Endothelial cell of umbilical vein (primary cell): ENCODE measurements at regions not wholly inside any gene's neighbourhood (a gene's known extent, or its start where the extent isn't known, plus 50 kb on each side); places are given as distances from the start of the nearest gene placed in this dataset.

ENCODE experiments used
- EZH2 ChIP-seq: IDR thresholded peaks from 2 replicates; pipeline ENCODE4 v1.6.1; 2012; ENCODE audit warnings: borderline replicate concordance, low read depth, mild to moderate bottlenecking, moderate library complexity, low read length, inconsistent platforms; ENCODE audit not compliant: severe bottlenecking
- FOS ChIP-seq: IDR thresholded peaks from 2 replicates; pipeline ENCODE4 v1.6.1; 2011; ENCODE audit warnings: mild to moderate bottlenecking, low read length, moderate library complexity, borderline replicate concordance; ENCODE audit not compliant: insufficient read depth
- GATA2 ChIP-seq: IDR thresholded peaks from 2 replicates; pipeline ENCODE4 v1.7.0; 2011; ENCODE audit warnings: low read depth, mild to moderate bottlenecking, moderate library complexity, mixed read lengths, low read length; ENCODE audit not compliant: insufficient read length, insufficient read depth
- JUN ChIP-seq: IDR thresholded peaks from 2 replicates; pipeline ENCODE4 v1.6.1; 2011; ENCODE audit warnings: borderline replicate concordance, low read depth; ENCODE audit not compliant: insufficient read length, insufficient read depth
- MYC ChIP-seq: IDR thresholded peaks from one replicate; pipeline ENCODE4 v1.6.1; 2011; ENCODE audit warnings: mild to moderate bottlenecking, low read depth, low read length
- POLR2A ChIP-seq: IDR thresholded peaks from 2 replicates; pipeline ENCODE4 v1.6.1; 2012; ENCODE audit warnings: low read depth, mild to moderate bottlenecking, control low read depth, low read length
- POLR2AphosphoS5 ChIP-seq: IDR thresholded peaks from 2 replicates; pipeline ENCODE4 v1.6.1; 2012; ENCODE audit warnings: low read depth, mild to moderate bottlenecking, control low read depth, low read length, moderate library complexity; ENCODE audit not compliant: insufficient read depth
- TF ChIP-seq, protein P1 (sequence below), 2 donors: IDR thresholded peaks; 1 replicate in 1 of 2; 2 replicates in 1 of 2; pipeline ENCODE4 v1.5.1; 2011; ENCODE audit warnings: low read length in 2 of 2, mild to moderate bottlenecking in 2 of 2, moderate library complexity in 2 of 2, control low read depth in 1 of 2, inconsistent platforms in 1 of 2, low read depth in 1 of 2; ENCODE audit not compliant: insufficient read depth in 1 of 2; ENCODE audit errors: extremely low read depth in 1 of 2
- TF ChIP-seq, protein P2 (sequence below): IDR thresholded peaks from 2 replicates; pipeline ENCODE4 v1.6.1; 2011; ENCODE audit not compliant: insufficient read depth, insufficient read length

DNA sequence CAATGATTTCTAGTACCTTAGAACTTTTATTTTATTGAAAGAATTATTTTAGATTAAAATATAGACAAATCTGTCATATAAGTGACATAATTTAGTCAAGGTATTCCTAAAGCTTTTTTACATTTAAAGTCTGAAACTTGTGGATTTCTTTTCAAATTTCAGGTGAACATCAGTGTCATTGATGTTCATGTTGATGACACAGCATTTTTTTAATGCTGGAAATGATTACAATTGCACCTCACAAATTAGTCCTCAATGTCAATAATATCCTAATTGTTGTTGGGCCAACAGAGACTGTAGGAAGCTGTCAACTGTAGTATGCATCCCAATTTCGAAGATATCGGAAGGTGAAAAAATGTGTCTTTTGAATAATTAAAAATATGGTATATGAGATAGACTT lies 214.4 kb upstream of the ARL4C start:
- TF ChIP-seq, protein P1, sequence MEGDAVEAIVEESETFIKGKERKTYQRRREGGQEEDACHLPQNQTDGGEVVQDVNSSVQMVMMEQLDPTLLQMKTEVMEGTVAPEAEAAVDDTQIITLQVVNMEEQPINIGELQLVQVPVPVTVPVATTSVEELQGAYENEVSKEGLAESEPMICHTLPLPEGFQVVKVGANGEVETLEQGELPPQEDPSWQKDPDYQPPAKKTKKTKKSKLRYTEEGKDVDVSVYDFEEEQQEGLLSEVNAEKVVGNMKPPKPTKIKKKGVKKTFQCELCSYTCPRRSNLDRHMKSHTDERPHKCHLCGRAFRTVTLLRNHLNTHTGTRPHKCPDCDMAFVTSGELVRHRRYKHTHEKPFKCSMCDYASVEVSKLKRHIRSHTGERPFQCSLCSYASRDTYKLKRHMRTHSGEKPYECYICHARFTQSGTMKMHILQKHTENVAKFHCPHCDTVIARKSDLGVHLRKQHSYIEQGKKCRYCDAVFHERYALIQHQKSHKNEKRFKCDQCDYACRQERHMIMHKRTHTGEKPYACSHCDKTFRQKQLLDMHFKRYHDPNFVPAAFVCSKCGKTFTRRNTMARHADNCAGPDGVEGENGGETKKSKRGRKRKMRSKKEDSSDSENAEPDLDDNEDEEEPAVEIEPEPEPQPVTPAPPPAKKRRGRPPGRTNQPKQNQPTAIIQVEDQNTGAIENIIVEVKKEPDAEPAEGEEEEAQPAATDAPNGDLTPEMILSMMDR (IDR thresholded peaks at IDR 0.05; ENCODE audit: extremely low read depth in 1 of 2, insufficient read depth in 1 of 2, low read depth in 1 of 2, low read length in 2 of 2), result no peak
- TF ChIP-seq POLR2AphosphoS5, result no peak
- no peak for TF ChIP-seq POLR2A
- TF ChIP-seq EZH2, result no peak
- no peak for TF ChIP-seq JUN
- no peak for TF ChIP-seq MYC
- TF ChIP-seq FOS, result no peak
- TF ChIP-seq, protein P2, sequence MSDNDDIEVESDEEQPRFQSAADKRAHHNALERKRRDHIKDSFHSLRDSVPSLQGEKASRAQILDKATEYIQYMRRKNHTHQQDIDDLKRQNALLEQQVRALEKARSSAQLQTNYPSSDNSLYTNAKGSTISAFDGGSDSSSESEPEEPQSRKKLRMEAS, result no peak
- TF ChIP-seq GATA2, result no peak
